ENCODE measurements at regions not wholly inside any gene's neighbourhood (a gene's known extent, or its start where the extent isn't known, plus 50 kb on each side); places are given as distances from the start of the nearest gene placed in this dataset.

DNA sequence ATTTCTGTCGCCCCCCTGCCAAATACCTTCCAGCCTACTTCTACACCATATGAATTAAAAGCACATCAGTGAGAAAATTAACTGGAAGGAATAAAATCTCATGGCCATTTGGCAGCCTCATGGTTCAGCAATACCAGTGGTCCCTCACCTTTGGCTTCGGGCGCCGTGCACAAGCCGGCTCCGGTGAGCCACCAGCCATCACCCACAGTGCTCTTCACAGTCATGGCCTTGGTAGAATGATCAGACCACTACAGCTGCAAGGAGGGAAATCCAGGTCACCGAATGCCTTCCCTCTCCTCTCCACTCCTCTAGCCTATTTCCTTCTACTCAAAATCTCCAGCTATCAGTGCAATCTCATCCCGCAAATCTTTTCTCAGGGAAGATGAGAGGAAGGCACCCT lies 239.1 kb downstream of the C1D start:
- CTCF ChIA-PET, result no interaction called here
- RAD21 ChIA-PET (ENCODE audit: low non-redundant PET in 1 of 2, low total read pairs in 2 of 2, uncharacterized antibody in 2 of 2, unreplicated experiment in 2 of 2), result no interaction called here
- BruUV-seq (replicated peaks), result no TSS peak
- H3K27ac ChIP-seq (ENCODE audit: low read depth, low read length), result no peak overlapping the region
- no peak overlapping the region for H3K9ac ChIP-seq (ENCODE audit: low read length)
- no peaks in the 10 kb centered on the region for H4K20me1 ChIP-seq (ENCODE audit: insufficient read depth)
- H3K36me3 ChIP-seq (ENCODE audit: control insufficient read depth in 1 of 2, insufficient read depth in 2 of 2, low read length in 2 of 2), result no peaks in the 10 kb centered on the region
- intact Hi-C loops (cut with micrococcal nuclease), result no loop called here
- H3K9me2 ChIP-seq (ENCODE audit: insufficient read depth), result no peaks in the 10 kb centered on the region
- H3K9me3 ChIP-seq (ENCODE audit: control insufficient read depth in 1 of 2, insufficient read depth in 1 of 2, low read depth in 1 of 2, low read length in 2 of 2), result no peaks in the 10 kb centered on the region
- no peaks in the 10 kb centered on the region for H3K79me2 ChIP-seq (ENCODE audit: insufficient read depth, low read length)
- TF ChIP-seq SP1 (IDR thresholded peaks at IDR 0.05; ENCODE audit: low read depth) (no peak), YY1 (IDR thresholded peaks at IDR 0.05; ENCODE audit: extremely low read depth, insufficient replicate concordance, low read depth, low read length) (no peak), ATF3 (IDR thresholded peaks at IDR 0.05) (no peak), RAD21 (IDR thresholded peaks at IDR 0.05; ENCODE audit: low read depth) (no peak), EGR1 (IDR thresholded peaks at IDR 0.05; ENCODE audit: low read depth) (no peak), SIN3A (IDR thresholded peaks at IDR 0.05; ENCODE audit: low read depth) (no peak), CBX3 (IDR thresholded peaks at IDR 0.05; ENCODE audit: low read depth) (no peak)
- TF ChIP-seq, protein P1, sequence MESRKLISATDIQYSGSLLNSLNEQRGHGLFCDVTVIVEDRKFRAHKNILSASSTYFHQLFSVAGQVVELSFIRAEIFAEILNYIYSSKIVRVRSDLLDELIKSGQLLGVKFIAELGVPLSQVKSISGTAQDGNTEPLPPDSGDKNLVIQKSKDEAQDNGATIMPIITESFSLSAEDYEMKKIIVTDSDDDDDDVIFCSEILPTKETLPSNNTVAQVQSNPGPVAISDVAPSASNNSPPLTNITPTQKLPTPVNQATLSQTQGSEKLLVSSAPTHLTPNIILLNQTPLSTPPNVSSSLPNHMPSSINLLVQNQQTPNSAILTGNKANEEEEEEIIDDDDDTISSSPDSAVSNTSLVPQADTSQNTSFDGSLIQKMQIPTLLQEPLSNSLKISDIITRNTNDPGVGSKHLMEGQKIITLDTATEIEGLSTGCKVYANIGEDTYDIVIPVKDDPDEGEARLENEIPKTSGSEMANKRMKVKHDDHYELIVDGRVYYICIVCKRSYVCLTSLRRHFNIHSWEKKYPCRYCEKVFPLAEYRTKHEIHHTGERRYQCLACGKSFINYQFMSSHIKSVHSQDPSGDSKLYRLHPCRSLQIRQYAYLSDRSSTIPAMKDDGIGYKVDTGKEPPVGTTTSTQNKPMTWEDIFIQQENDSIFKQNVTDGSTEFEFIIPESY (IDR thresholded peaks at IDR 0.05; ENCODE audit: extremely low read depth, insufficient replicate concordance, low read length), result no peak
- TF ChIP-seq, protein P2, sequence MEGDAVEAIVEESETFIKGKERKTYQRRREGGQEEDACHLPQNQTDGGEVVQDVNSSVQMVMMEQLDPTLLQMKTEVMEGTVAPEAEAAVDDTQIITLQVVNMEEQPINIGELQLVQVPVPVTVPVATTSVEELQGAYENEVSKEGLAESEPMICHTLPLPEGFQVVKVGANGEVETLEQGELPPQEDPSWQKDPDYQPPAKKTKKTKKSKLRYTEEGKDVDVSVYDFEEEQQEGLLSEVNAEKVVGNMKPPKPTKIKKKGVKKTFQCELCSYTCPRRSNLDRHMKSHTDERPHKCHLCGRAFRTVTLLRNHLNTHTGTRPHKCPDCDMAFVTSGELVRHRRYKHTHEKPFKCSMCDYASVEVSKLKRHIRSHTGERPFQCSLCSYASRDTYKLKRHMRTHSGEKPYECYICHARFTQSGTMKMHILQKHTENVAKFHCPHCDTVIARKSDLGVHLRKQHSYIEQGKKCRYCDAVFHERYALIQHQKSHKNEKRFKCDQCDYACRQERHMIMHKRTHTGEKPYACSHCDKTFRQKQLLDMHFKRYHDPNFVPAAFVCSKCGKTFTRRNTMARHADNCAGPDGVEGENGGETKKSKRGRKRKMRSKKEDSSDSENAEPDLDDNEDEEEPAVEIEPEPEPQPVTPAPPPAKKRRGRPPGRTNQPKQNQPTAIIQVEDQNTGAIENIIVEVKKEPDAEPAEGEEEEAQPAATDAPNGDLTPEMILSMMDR (IDR thresholded peaks at IDR 0.05 in 2 of 3, conservative IDR thresholded peaks at IDR 0.05 in 1 of 3; ENCODE audit: borderline replicate concordance in 1 of 3, insufficient read depth in 1 of 3, low read depth in 2 of 3, low read length in 2 of 3), result no peak
- no peak overlapping the region for H2AFZ ChIP-seq (ENCODE audit: low read depth, low read length, poor library complexity, severe bottlenecking)
- H3K4me2 ChIP-seq (ENCODE audit: low read length), result no peak overlapping the region
- H3K27me3 ChIP-seq (ENCODE audit: insufficient read depth, low read length), result no peaks in the 10 kb centered on the region; the same call in 1 of the 2 replicates
- H3K4me1 ChIP-seq (ENCODE audit: control insufficient read depth in 1 of 2, insufficient read depth in 2 of 2, low read length in 2 of 2), result no peaks in the 10 kb centered on the region
- POLR2A ChIA-PET, result no interaction called here
- no peak overlapping the region for H3K4me3 ChIP-seq (replicated peaks in 1 of 2; ENCODE audit: low read depth in 1 of 2, low read length in 2 of 2)
- no peak for ATAC-seq
- no peak for DNase-seq (ENCODE audit: low read depth, low spot score)

Data from HCT116 (cell line).